GM19328 (cell line): ENCODE measurements at regions not wholly inside any gene's neighbourhood (a gene's known extent, or its start where the extent isn't known, plus 50 kb on each side); places are given as distances from the start of the nearest gene placed in this dataset.
"Not testable (repeated sequence)": the region's sequence is repeated elsewhere in the genome, so short reads cannot be mapped to it uniquely, and the experiment has no call there.

ENCODE experiments used
- ATAC-seq: cut with Tn5 transposase; IDR thresholded peaks from one replicate; pipeline ENCODE4 v1.9.1; 2021; ENCODE audit warnings: mild to moderate bottlenecking, moderate library complexity; ENCODE audit not compliant: unreplicated experiment

- no peak for ATAC-seq
Observed at GRCh38 chr3:70658513-70659310, 346.3 kb upstream of the MDFIC2 start.

DNA sequence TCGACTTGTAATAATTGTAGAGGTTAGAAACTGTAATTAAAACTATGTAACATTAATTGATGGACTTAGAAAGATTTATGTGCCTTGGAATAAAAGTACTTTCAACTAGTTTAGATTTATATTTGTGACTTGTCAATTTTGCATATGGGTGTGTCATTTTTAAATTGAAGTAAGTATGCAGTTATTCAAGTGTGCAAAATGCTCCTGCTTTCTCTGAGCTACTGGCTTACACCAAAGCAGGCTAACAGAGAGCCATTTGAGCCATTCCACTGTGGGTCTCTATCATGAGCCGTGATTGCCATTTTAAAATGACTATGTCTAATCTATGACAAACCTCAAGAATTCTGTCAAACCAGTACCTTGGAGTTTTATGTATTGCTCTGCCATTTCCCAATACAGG, 345.0 kb upstream of the MDFIC2 start:
- no peak for ATAC-seq

GRCh38 chr3:70647823-70648222, 335.4 kb upstream of the MDFIC2 start:
- no peak for ATAC-seq

DNA sequence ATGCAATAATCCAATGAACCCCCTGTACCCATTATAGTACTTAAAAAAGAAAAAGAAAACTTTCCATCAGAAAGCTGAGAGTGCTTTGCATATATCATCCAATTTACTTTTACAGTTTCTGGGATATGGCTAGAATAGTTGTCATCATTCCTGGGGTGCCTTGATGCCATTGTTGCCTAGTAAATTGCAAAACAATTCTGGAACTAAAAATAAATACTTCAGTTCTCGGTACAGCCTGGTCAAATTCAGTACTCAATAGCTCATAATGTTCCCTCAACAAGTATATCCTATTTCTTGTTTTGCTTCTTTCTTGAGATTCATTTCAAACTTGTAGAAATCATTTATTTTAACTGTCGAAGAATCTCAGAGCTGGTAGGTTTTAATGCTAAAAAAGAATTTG, 334.7 kb upstream of the MDFIC2 start:
- no peak for ATAC-seq

DNA sequence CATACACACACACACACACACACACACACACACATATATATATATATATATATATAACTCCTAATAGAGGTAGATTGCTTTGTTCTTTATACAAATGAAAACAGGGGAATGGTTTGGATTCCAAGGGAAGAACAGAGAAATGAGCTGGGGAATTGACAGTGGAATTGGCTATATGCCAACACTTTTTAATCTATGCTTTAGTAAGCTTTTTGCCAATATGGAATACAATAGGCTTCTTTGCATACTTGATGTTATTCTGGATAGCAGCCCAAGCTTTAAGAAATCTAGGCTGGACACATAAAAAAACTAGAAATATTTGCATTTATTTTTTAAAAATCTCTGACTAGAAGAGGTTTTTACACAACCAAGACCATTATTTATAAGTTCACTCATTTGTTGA, 334.2 kb upstream of the MDFIC2 start:
- no peak for ATAC-seq

DNA sequence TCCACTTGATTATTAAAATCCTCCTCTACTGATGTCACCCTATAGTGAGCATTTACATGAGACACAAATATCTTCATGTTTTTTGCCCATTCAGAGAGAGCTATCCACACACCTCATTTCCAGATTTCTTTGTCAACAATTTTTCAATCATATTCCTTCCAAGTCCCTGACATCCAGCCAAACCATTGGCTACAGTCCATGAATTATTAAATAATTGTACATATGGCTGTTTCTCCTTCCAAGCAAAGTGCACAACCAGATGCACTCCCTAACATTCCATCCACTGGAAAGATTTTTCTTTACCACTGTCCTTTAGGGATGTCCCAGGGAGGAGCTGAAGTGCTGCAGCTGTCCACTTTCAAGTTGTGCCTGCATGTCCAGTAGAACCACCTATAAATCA, 328.0 kb upstream of the MDFIC2 start:
- ATAC-seq, result no peak

DNA sequence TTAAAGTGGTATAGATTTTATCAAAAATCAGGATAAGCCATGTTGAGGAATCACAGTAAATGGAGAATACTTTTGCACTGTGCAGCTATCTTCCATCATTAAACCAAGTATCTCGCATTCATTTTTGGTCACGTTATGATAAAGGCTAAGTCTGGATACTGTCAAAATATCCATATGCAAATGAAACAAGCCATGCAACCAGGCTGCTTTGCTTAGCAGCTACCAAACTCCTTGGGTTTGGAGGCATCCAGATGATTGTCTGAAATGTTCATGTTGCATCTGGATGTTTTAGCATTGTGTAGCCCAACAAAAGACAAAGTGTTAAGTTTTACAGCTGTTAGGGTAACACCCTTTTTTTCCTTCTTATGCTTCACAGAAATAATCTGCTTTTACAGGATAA, 322.9 kb upstream of the MDFIC2 start:
- ATAC-seq, result no peak

DNA sequence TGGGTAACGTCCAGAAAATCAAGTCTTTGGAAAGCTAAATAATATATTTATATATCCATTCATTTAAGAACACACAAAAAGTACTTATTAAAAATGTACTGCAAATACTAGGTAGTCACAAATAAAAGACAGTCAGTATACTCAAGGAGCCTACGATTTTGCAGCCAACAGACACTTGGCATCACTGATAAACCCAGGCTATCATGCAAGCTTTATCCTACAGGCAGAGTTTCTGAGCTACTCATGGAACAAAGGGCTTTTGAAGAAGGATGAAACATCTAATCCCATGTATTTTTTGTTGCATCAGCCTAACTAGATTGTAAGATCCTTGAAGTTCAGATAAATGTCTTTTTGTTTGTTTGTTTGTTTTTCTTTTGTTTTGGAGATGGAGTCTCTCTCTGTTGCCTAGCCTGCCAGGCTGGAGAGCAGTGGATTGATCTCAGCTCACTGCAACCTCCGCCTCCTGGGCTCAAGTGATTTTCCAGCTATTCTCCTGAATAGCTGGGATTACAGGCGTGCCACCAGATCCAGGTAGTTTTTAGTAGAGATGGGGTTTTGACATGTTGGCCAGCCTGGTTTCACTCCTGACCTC, 319.4 kb upstream of the MDFIC2 start:
- ATAC-seq, result no peak

DNA sequence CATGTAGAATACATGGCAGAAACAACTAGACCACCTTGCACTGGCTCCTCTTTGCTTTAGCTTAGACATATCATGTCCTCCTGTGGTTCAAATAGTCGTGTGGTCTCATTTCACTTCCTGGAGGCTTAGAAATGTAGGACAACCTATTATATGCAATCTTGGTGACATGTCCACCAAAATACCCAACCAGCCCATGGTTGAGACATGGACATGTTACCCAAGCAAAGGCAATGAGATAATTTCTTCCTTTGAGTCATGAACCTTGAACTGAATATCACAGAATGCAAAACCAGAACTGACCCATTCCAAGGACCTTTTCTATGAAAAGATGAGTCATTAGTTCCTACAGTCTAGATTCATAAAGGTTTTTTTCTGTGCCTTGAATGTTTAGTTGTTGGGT, 309.0 kb upstream of the MDFIC2 start:
- no peak for ATAC-seq

- ATAC-seq, result no peak
Observed at GRCh38 chr3:70620956-70621355, 308.5 kb upstream of the MDFIC2 start.

DNA sequence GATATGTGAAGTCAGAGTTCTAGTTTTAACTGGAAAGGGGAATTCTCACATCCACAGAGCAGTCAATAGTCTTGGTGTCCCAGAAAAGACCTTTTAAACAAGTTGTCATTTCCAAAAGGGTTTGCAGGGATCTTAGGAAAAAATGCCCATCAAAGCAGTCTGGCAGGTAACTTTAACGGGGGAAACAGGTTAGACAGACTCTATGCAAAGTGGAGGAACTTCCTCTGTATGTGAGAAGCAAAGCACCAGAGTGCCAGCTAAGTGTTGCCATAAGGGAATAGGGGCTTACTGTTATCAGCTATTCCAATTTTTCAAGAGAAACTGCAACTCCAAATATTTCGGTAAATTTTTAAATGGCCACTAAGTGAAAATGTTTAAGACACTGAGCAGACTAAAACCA, 307.9 kb upstream of the MDFIC2 start:
- ATAC-seq, result no peak

DNA sequence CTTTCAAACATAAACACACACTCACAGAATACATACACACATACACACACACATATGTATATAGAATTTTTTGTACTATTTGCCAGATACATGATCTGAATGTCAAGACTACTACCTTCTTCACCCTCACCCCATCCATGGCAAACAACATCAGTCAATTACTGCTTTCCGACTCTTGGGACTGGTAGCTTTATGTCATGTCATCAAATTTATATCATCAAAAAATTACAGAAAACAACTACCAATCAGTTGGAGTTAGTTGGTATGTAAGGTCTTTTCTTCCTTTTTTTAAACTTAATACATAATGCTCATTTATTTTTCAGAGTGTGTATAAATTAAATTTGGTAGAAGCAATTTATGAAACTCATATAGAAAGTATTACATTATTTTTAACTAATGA, 305.7 kb upstream of the MDFIC2 start:
- ATAC-seq, result no peak

- ATAC-seq, result not testable (repeated sequence)
Observed at GRCh38 chr3:70617349-70617748, 304.9 kb upstream of the MDFIC2 start.

DNA sequence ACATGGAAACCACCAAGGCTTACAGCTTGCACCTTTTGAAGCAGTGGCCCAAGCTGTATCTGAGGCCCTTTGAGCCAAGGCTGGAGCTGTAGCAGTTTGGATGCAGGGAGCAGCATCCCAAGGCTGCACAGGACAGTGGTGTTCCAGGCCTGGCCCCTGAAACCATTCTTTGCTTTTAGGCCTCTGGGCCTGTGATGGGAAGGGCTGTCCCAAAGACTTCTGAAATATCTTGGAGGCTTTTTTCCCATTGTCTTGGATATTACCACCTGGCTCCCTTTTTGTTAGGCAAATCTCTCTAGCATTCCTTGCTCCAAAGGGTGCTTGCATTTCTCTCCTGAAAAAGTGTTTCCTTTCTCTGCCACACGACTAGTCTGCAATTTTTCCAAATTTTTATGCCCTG, 302.8 kb upstream of the MDFIC2 start:
- ATAC-seq, result no peak

- ATAC-seq, result no peak
Observed at GRCh38 chr3:70614111-70614510, 301.7 kb upstream of the MDFIC2 start.

- ATAC-seq, result no peak
Observed at GRCh38 chr3:70612920-70613319, 300.5 kb upstream of the MDFIC2 start.

- not testable (repeated sequence) for ATAC-seq
Observed at GRCh38 chr3:70611667-70612277, 299.3 kb upstream of the MDFIC2 start.

GRCh38 chr3:70608434-70608833, 296.0 kb upstream of the MDFIC2 start:
- ATAC-seq, result no peak

DNA sequence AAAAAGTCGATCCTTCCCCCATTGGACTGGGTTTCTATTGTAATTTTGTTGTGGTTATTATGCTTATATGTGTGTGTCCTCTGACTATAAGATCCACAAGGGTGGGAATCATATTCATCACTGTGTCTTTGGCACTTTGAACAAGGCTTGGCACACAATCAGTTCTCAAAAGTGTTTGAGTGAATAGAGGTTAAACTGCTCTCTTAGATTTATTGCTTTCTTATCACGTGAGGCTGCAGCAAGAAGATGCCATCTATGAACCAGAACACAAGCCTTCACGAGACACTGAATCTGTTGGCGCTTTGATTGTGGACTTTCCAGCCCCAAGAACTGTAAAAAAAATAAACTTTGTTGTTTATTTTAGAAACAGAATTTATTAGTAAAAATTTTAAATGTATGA, 295.0 kb upstream of the MDFIC2 start:
- no peak for ATAC-seq

DNA sequence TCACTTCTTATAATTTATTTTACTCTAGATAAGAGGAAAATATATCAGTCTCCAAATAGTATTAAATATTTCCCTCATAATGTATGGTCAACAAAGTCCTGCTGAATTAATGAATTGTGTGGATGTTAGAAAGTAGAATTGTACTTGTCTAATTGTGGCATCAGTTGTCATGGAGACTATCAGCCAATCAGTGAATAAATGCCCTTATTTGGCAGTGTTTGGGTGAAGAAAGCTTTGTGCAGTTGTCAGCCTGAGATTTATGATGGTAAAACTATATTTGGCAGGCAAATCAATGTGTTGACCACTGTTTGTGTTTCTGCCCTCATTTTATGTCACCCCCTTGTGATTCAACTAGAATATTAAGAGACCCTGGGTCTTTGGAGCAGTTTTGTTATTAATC, 293.6 kb upstream of the MDFIC2 start:
- no peak for ATAC-seq

- no peak for ATAC-seq
Observed at GRCh38 chr3:70603103-70603502, 290.7 kb upstream of the MDFIC2 start.

DNA sequence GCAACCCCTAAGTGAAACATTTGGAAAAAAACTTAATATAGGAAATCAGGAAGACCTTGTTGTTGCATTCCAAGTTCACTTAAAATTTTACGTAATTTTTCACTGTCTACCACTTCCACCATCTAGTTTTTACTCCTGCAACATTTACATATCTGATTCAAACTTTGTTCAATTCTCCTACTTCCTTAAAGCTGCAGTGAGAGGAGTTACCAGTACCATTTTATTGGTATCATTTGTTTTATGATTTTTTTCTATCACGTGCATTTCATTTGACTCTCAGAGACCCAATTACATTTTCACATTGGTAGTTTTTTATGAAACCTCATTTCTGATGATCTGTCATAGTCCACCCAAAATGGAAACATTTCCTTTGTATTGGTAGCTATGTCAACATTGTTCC, 284.9 kb upstream of the MDFIC2 start:
- ATAC-seq, result no peak
